HepG2 (cell line): ENCODE measurements at regions not wholly inside any gene's neighbourhood (a gene's known extent, or its start where the extent isn't known, plus 50 kb on each side); places are given as distances from the start of the nearest gene placed in this dataset.

Experiments used
- ATAC-seq: fragments of 200-7000 bp; cut with Tn5 transposase; 3 replicates; pipeline ENCODE4 v1.9.1; 2020; ENCODE audit warnings: mild to moderate bottlenecking, moderate library complexity
- BruUV-seq: library from RNA; stranded (reverse); fragments of 400-500 nt; replicated peaks from 2 replicates; lab custom pipeline; 2021; lab: Mats Ljungman, UMichigan
- CTCF ChIA-PET: fragments of 300-600 bp; formaldehyde crosslinking; extraction: SDS; loops from one replicate; lab custom pipeline; 2021; ENCODE audit warnings: low total read pairs, inconsistent platforms, low intra/inter-chr PET ratio; lab: Yijun Ruan, JAX
- POLR2A ChIA-PET: fragments of 350-600 bp; sonication (Branson Sonifier 250); formaldehyde crosslinking; loops from one replicate; lab custom pipeline; 2020; ENCODE audit warnings: antibody characterized with exemption, inconsistent platforms; lab: Yijun Ruan, JAX
- DNase-seq: peaks from one replicate; pipeline ENCODE4 v3.0.0-alpha.2; 2015; ENCODE audit warnings: low spot score
- FAIRE-seq: peaks from 3 replicates; lab custom pipeline; 2011; peaks lifted over from hg19 to GRCh38; lab: Jason Lieb, UNC
- H2AFZ ChIP-seq: one replicate; pipeline ENCODE4 v1.6.1; 2011; ENCODE audit warnings: low read length, inconsistent platforms
- H3K27ac ChIP-seq: fragments of 300-600 bp; 3 replicates; pipeline ENCODE4 v1.8.0; 2011; ENCODE audit warnings: mixed run types, mild to moderate bottlenecking, mixed read lengths, low read length, inconsistent platforms; ENCODE audit not compliant: insufficient read depth; ENCODE audit errors: extremely low read length
- H3K27me3 ChIP-seq, 2 experiments: fragments of 200-600 bp in 1 of 2; 2 replicates in 1 of 2; 3 replicates in 1 of 2; pipeline versions ENCODE4 v1.6.0 to v1.8.0; 2011; ENCODE audit warnings: low read length in 2 of 2, mild to moderate bottlenecking in 2 of 2, moderate library complexity in 2 of 2, inconsistent platforms in 1 of 2; ENCODE audit not compliant: insufficient read depth in 2 of 2, control insufficient read depth in 1 of 2
- H3K36me3 ChIP-seq, 2 experiments: fragments of 200-600 bp in 1 of 2; replicated peaks in 1 of 2; 2 replicates in 1 of 2; 3 replicates in 1 of 2; pipeline versions ENCODE4 v1.5.1 to v1.8.0; 2011; ENCODE audit warnings: low read length in 2 of 2, inconsistent platforms in 1 of 2; ENCODE audit not compliant: insufficient read depth in 2 of 2, control insufficient read depth in 1 of 2
- H3K4me1 ChIP-seq: 2 replicates; pipeline ENCODE4 v1.5.1; 2012; ENCODE audit warnings: low read length, inconsistent platforms; ENCODE audit not compliant: insufficient read depth
- H3K4me2 ChIP-seq: 2 replicates; pipeline ENCODE4 v1.6.0; 2011; ENCODE audit warnings: low read depth, low read length, inconsistent platforms
- H3K4me3 ChIP-seq, 3 experiments: fragments of 200-600 bp in 1 of 3; sonication (generic), shearing (Covaris generic) in 1 of 3; replicated peaks in 1 of 3; 2 replicates each; pipeline ENCODE4 v1.5.1; 2011 to 2016; ENCODE audit warnings: low read length in 3 of 3, inconsistent platforms in 2 of 3, low read depth in 2 of 3, mild to moderate bottlenecking in 2 of 3, control low read depth in 1 of 3, mixed read lengths in 1 of 3; ENCODE audit not compliant: insufficient read depth in 1 of 3
- H3K79me2 ChIP-seq: one replicate; pipeline ENCODE4 v1.6.1; 2011; ENCODE audit warnings: low read length, inconsistent platforms; ENCODE audit not compliant: insufficient read depth
- H3K9ac ChIP-seq: 2 replicates; pipeline ENCODE4 v1.6.0; 2011; ENCODE audit warnings: mild to moderate bottlenecking, low read depth, low read length, inconsistent platforms; ENCODE audit not compliant: insufficient read depth
- H3K9me3 ChIP-seq: 2 replicates; pipeline ENCODE4 v1.5.1; 2012; ENCODE audit warnings: mild to moderate bottlenecking, low read length
- H4K20me1 ChIP-seq: 2 replicates; pipeline ENCODE4 v1.6.0; 2011; ENCODE audit warnings: inconsistent platforms, mild to moderate bottlenecking, low read length, moderate library complexity; ENCODE audit not compliant: insufficient read depth
- HES4 ChIP-seq: sonication (generic); formaldehyde crosslinking; IDR thresholded peaks from 2 replicates; pipeline ENCODE4 v1.9.0; 2021; ENCODE audit warnings: mild to moderate bottlenecking, missing genetic modification reagents, borderline replicate concordance
- HOXA9 ChIP-seq: sonication (generic); formaldehyde crosslinking; IDR thresholded peaks from 2 replicates; pipeline ENCODE4 v1.8.1; 2022; ENCODE audit warnings: missing genetic modification reagents, mild to moderate bottlenecking, moderate library complexity, borderline replicate concordance
- KLF11 ChIP-seq: IDR thresholded peaks from 2 replicates; pipeline ENCODE4 v1.6.1; 2016; ENCODE audit warnings: missing compliant biosample characterization
- MXI1 ChIP-seq: IDR thresholded peaks from 3 replicates; pipeline ENCODE4 v1.6.1; 2012; ENCODE audit warnings: low read depth, low read length, inconsistent platforms, borderline replicate concordance
- NCOA5 ChIP-seq: sonication (generic); formaldehyde crosslinking; IDR thresholded peaks from 2 replicates; pipeline ENCODE4 v1.4.0; 2020; ENCODE audit warnings: missing genetic modification reagents
- PAF1 ChIP-seq: IDR thresholded peaks from 2 replicates; pipeline ENCODE4 v1.6.1; 2016; ENCODE audit warnings: missing genetic modification reagents, missing compliant biosample characterization
- POLR2G ChIP-seq: fragments of 200-400 bp; formaldehyde crosslinking; IDR thresholded peaks from 2 replicates; pipeline ENCODE4 v1.6.1; 2018; ENCODE audit warnings: mild to moderate bottlenecking, low read depth, low read length, moderate library complexity
- ZBTB3 ChIP-seq: sonication (generic); formaldehyde crosslinking; IDR thresholded peaks from 2 replicates; pipeline ENCODE4 v1.4.0; 2020; ENCODE audit warnings: low read depth, mild to moderate bottlenecking, moderate library complexity, missing genetic modification reagents, borderline replicate concordance
- ZFP36 ChIP-seq: fragments of 150-350 bp; IDR thresholded peaks from 2 replicates; pipeline ENCODE4 v1.6.1; 2018; ENCODE audit warnings: borderline replicate concordance, low read length, low read depth; ENCODE audit not compliant: partially characterized antibody
- ZNF121 ChIP-seq: sonication (generic); formaldehyde crosslinking; IDR thresholded peaks from 2 replicates; pipeline ENCODE4 v1.5.0; 2020; ENCODE audit warnings: mild to moderate bottlenecking, missing genetic modification reagents
- ZNF329 ChIP-seq: sonication (generic); formaldehyde crosslinking; IDR thresholded peaks from 2 replicates; pipeline ENCODE4 v1.9.0; 2021; ENCODE audit warnings: low read depth, mild to moderate bottlenecking, missing genetic modification reagents
- ZNF333 ChIP-seq: sonication (generic); formaldehyde crosslinking; IDR thresholded peaks from 2 replicates; pipeline ENCODE4 v1.4.0; 2020; ENCODE audit warnings: mild to moderate bottlenecking, missing genetic modification reagents, borderline replicate concordance
- WGBS: methylation state at CpG from one replicate; pipeline ENCODE4 v1.1.6; 2017; ENCODE audit warnings: low lambda C conversion rate; 5-methylcytosine and 5-hydroxymethylcytosine counted together
- in situ Hi-C: cut with HindIII; loops from 2 replicates; pipeline ENCODE4 v1.10.0; 2017; ENCODE audit warnings: low pct_unique_long_range_greater_than_20kb; ENCODE audit not compliant: extremely low pct_ligation_motif_present
- intact Hi-C: fragments of 100-400 bp; cut with micrococcal nuclease; formaldehyde crosslinking; loops from one replicate; pipeline ENCODE4 v1.10.0; 2022; ENCODE audit not compliant: unreplicated experiment
- TF ChIP-seq, protein P1 (sequence below): sonication (generic); formaldehyde crosslinking; IDR thresholded peaks from 2 replicates; pipeline ENCODE4 v1.8.1; 2023; ENCODE audit warnings: mild to moderate bottlenecking, missing genetic modification reagents
- TF ChIP-seq, protein P2 (sequence below): sonication (generic); formaldehyde crosslinking; IDR thresholded peaks from 2 replicates; pipeline ENCODE4 v1.5.1; 2020; ENCODE audit warnings: missing genetic modification reagents, mild to moderate bottlenecking, borderline replicate concordance
- TF ChIP-seq, protein P3 (sequence below): sonication (generic); formaldehyde crosslinking; IDR thresholded peaks from 2 replicates; pipeline ENCODE4 v1.8.0; 2022; ENCODE audit warnings: missing genetic modification reagents, mild to moderate bottlenecking, moderate library complexity, borderline replicate concordance
- TF ChIP-seq, protein P4 (sequence below): sonication (generic); formaldehyde crosslinking; IDR thresholded peaks from 2 replicates; pipeline ENCODE4 v1.4.0; 2020; ENCODE audit warnings: missing genetic modification reagents

DNA sequence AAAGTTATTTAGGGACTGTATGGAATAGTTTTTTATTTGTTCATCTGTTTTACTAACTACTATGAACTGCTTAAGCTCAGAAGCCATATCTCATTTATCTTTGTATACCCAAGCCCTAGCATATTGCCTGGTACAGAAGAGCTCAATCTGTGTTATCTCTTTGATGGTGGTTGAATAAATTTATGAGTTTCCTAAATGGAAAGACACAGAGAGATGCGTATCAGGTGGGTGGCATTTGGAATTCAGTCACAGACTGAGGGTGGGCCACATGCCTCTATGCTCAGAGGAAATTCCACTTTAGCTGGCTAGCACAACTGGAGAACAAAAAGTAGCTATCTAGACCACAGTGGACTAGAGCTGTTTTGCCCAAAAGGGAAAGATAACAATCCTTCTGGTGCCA is 145.5 kb downstream of the SLC6A15 start:
- Histone ChIP-seq H3K4me3 (no peak overlapping the region), H3K4me2 (no peak overlapping the region), H3K36me3 (no peaks in the 10 kb centered on the region), H3K79me2 (no peaks in the 10 kb centered on the region), H3K27ac (no peak overlapping the region), H3K27me3 (no peaks in the 10 kb centered on the region), H3K9ac (no peak overlapping the region), H2AFZ (no peak overlapping the region), H3K4me1 (no peaks in the 10 kb centered on the region), H3K9me3 (no peaks in the 10 kb centered on the region), H4K20me1 (no peaks in the 10 kb centered on the region)
- FAIRE-seq (no peak), ATAC-seq (no peak), DNase-seq (no peak)
- no TSS peak for BruUV-seq
- 0% methylated on average over 1 of the region's 1 CpG for WGBS
- intact Hi-C loops (no loop called here), in situ Hi-C loops (no loop called here)
- POLR2A ChIA-PET = no interaction called here
- CTCF ChIA-PET = no interaction called here
- TF ChIP-seq ZBTB3 (CRISPR knock-in tag) (no peak), ZFP36 (no peak), HOXA9 (CRISPR knock-in tag) (no peak), KLF11 (CRISPR knock-in tag) (no peak), ZNF121 (no peak), ZNF329 (no peak), POLR2G (no peak), ZNF333 (no peak), PAF1 (CRISPR knock-in tag) (no peak), HES4 (CRISPR knock-in tag) (no peak), MXI1 (no peak), NCOA5 (CRISPR knock-in tag) (no peak)
- TF ChIP-seq, protein P1, sequence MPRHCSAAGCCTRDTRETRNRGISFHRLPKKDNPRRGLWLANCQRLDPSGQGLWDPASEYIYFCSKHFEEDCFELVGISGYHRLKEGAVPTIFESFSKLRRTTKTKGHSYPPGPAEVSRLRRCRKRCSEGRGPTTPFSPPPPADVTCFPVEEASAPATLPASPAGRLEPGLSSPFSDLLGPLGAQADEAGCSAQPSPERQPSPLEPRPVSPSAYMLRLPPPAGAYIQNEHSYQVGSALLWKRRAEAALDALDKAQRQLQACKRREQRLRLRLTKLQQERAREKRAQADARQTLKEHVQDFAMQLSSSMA (CRISPR knock-in tag) = no peak
- TF ChIP-seq, protein P2, sequence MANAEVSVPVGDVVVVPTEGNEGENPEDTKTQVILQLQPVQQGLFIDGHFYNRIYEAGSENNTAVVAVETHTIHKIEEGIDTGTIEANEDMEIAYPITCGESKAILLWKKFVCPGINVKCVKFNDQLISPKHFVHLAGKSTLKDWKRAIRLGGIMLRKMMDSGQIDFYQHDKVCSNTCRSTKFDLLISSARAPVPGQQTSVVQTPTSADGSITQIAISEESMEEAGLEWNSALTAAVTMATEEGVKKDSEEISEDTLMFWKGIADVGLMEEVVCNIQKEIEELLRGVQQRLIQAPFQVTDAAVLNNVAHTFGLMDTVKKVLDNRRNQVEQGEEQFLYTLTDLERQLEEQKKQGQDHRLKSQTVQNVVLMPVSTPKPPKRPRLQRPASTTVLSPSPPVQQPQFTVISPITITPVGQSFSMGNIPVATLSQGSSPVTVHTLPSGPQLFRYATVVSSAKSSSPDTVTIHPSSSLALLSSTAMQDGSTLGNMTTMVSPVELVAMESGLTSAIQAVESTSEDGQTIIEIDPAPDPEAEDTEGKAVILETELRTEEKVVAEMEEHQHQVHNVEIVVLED (CRISPR knock-in tag) = no peak
- TF ChIP-seq, protein P3, sequence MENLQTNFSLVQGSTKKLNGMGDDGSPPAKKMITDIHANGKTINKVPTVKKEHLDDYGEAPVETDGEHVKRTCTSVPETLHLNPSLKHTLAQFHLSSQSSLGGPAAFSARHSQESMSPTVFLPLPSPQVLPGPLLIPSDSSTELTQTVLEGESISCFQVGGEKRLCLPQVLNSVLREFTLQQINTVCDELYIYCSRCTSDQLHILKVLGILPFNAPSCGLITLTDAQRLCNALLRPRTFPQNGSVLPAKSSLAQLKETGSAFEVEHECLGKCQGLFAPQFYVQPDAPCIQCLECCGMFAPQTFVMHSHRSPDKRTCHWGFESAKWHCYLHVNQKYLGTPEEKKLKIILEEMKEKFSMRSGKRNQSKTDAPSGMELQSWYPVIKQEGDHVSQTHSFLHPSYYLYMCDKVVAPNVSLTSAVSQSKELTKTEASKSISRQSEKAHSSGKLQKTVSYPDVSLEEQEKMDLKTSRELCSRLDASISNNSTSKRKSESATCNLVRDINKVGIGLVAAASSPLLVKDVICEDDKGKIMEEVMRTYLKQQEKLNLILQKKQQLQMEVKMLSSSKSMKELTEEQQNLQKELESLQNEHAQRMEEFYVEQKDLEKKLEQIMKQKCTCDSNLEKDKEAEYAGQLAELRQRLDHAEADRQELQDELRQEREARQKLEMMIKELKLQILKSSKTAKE = no peak
- TF ChIP-seq, protein P4, sequence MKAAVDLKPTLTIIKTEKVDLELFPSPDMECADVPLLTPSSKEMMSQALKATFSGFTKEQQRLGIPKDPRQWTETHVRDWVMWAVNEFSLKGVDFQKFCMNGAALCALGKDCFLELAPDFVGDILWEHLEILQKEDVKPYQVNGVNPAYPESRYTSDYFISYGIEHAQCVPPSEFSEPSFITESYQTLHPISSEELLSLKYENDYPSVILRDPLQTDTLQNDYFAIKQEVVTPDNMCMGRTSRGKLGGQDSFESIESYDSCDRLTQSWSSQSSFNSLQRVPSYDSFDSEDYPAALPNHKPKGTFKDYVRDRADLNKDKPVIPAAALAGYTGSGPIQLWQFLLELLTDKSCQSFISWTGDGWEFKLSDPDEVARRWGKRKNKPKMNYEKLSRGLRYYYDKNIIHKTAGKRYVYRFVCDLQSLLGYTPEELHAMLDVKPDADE (CRISPR knock-in tag) = no peak
